ENCODE measurements at regions not wholly inside any gene's neighbourhood (a gene's known extent, or its start where the extent isn't known, plus 50 kb on each side); places are given as distances from the start of the nearest gene placed in this dataset.

DNA sequence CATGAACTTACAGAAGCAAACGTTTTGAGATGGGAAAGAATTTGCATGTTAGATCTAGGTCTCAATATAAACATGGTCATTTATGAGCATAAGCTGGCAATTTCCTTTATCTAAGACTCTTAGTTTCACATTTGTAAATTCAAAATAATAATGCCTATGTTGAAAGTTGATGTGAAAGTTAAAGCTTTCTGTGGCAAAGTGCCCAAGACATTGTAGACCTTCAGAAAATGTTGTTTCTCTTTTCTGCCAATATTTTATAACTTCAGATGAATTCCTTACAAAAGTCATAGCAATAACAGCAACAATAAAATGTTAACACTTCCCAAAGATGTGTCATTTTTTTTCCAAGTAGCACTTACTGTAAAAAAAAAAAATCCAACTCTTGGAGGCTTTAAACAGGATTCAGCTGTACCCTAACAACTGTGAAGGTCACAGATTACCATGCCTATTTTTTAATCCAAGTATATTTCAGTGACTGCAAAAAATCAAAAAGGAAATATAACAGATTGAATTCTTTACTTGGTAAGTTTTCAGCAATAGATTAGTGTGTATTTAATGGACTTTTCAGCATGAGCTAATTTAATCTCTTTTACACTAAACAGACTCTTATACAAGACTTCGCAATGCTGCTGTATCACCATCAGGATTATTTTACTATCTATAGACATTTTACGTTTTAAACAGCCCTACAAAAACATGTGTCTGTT lies 206.5 kb upstream of the PDE5A start (continued):
- TF ChIP-seq, protein P1, sequence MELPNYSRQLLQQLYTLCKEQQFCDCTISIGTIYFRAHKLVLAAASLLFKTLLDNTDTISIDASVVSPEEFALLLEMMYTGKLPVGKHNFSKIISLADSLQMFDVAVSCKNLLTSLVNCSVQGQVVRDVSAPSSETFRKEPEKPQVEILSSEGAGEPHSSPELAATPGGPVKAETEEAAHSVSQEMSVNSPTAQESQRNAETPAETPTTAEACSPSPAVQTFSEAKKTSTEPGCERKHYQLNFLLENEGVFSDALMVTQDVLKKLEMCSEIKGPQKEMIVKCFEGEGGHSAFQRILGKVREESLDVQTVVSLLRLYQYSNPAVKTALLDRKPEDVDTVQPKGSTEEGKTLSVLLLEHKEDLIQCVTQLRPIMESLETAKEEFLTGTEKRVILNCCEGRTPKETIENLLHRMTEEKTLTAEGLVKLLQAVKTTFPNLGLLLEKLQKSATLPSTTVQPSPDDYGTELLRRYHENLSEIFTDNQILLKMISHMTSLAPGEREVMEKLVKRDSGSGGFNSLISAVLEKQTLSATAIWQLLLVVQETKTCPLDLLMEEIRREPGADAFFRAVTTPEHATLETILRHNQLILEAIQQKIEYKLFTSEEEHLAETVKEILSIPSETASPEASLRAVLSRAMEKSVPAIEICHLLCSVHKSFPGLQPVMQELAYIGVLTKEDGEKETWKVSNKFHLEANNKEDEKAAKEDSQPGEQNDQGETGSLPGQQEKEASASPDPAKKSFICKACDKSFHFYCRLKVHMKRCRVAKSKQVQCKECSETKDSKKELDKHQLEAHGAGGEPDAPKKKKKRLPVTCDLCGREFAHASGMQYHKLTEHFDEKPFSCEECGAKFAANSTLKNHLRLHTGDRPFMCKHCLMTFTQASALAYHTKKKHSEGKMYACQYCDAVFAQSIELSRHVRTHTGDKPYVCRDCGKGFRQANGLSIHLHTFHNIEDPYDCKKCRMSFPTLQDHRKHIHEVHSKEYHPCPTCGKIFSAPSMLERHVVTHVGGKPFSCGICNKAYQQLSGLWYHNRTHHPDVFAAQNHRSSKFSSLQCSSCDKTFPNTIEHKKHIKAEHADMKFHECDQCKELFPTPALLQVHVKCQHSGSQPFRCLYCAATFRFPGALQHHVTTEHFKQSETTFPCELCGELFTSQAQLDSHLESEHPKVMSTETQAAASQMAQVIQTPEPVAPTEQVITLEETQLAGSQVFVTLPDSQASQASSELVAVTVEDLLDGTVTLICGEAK (IDR thresholded peaks at IDR 0.05; ENCODE audit: borderline replicate concordance): no peak
- TF ChIP-seq SP1 (IDR thresholded peaks at IDR 0.05; ENCODE audit: low read depth, low read length): no peak
- TF ChIP-seq TAF1 (IDR thresholded peaks at IDR 0.05; ENCODE audit: borderline replicate concordance, low read depth, low read length): no peak
- TF ChIP-seq, protein P2, sequence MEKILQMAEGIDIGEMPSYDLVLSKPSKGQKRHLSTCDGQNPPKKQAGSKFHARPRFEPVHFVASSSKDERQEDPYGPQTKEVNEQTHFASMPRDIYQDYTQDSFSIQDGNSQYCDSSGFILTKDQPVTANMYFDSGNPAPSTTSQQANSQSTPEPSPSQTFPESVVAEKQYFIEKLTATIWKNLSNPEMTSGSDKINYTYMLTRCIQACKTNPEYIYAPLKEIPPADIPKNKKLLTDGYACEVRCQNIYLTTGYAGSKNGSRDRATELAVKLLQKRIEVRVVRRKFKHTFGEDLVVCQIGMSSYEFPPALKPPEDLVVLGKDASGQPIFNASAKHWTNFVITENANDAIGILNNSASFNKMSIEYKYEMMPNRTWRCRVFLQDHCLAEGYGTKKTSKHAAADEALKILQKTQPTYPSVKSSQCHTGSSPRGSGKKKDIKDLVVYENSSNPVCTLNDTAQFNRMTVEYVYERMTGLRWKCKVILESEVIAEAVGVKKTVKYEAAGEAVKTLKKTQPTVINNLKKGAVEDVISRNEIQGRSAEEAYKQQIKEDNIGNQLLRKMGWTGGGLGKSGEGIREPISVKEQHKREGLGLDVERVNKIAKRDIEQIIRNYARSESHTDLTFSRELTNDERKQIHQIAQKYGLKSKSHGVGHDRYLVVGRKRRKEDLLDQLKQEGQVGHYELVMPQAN (conservative IDR thresholded peaks at IDR 0.05): no peak
- TF ChIP-seq RAD21 (IDR thresholded peaks at IDR 0.05; ENCODE audit: insufficient read depth, low read depth, low read length): no peak
- TF ChIP-seq MXI1 (IDR thresholded peaks at IDR 0.05; ENCODE audit: low read depth, low read length): no peak

Data from GM12878 (cell line).